ENCODE measurements at regions not wholly inside any gene's neighbourhood (a gene's known extent, or its start where the extent isn't known, plus 50 kb on each side); places are given as distances from the start of the nearest gene placed in this dataset.

DNA sequence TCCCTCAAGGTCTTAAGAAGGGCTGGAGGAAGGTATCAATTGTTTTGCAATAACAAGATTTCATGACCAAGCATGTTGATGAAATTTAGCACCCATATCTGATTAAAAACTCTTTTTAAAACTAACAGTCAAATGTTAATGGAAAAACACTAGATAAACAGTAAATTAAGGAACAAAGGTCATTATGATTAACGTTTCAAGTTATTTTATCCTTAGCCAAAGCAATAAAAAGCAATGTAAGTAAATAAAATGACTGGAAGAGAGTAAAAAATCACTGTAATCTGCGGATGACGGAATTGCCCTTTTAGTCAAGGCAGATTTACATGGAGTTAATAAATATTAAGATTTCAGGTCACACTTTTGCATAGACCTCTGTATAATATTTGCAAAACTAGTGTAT lies 179.5 kb upstream of the KLF6 start:
- TF ChIP-seq CTCF (IDR thresholded peaks at IDR 0.05; ENCODE audit: extremely low read depth, missing control alignments), result no peak
- no peak for DNase-seq (ENCODE audit: low spot score)

- TF ChIP-seq CTCF (IDR thresholded peaks at IDR 0.05; ENCODE audit: extremely low read depth, missing control alignments), result no peak
- no peak for DNase-seq (ENCODE audit: low spot score)
Measured at GRCh38 chr10:3963191-3963673, 178.2 kb upstream of the KLF6 start.

DNA sequence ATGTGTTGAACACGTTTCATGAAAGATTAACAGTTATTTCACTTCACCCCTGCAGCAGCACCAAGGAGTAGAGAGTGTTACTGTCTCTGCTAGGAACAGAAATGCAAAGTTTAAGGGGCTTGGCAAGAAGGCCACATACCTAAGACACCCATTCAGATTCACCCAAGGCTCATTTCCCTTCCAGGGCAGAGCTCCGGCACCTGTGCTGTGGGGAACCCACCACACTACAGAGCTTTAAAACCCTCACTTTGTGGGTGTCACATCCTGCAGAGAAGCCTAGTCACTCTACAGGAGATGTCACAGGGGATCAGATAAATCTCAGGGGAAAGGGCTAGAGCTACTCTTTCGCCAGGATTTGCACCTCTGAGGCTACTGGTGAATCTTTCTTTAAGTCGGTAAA lies 176.1 kb upstream of the KLF6 start:
- no peak for TF ChIP-seq CTCF (IDR thresholded peaks at IDR 0.05; ENCODE audit: extremely low read depth, missing control alignments)

GRCh38 chr10:3960496-3960895 lies 175.5 kb upstream of the KLF6 start:
- no peak for TF ChIP-seq CTCF (IDR thresholded peaks at IDR 0.05; ENCODE audit: extremely low read depth, missing control alignments)
- no peak for DNase-seq (ENCODE audit: low spot score)

More for the DNA sequence above, 176.1 kb upstream of the KLF6 start:
- no peak for DNase-seq (ENCODE audit: low spot score)

- no peak for DNase-seq (ENCODE audit: low spot score)
- no peak for TF ChIP-seq CTCF (IDR thresholded peaks at IDR 0.05; ENCODE audit: extremely low read depth, missing control alignments)
Measured at GRCh38 chr10:3959370-3960325, 174.6 kb upstream of the KLF6 start.

GRCh38 chr10:3958472-3958996 lies 173.5 kb upstream of the KLF6 start:
- TF ChIP-seq CTCF (IDR thresholded peaks at IDR 0.05; ENCODE audit: extremely low read depth, missing control alignments), result no peak

DNA sequence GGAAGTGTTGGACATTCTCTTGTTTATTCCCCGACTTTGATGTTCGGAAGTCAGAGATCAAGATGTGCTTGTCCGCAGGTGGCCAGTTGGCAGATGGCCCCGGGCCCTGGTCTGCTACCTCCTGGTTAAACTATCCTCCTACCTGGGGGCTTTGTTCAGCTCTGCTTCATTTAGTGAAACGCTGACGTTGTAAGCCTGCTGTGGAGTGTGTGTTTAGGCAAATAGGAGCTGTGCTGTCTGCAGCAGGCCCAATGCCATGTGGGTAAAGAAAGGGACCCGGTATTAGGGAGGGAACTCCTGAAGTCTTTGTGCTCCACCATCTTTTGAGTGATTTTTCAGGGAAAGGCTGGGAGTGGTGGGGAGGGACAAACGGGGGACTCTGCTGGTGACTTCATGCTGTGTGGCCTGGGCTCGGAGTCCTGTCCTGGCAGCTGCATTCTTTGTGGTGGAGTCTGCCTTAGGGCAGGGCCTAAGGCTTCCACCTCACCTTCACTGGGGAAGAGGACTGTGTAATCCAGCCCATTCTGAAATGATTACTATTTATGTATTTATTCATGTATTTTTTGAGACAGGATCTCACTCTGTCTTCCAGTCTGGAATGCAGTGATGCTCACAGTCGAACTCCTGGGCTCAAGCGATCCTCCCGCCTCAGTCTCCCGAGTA lies 171.1 kb upstream of the KLF6 start:
- no peak for TF ChIP-seq CTCF (IDR thresholded peaks at IDR 0.05; ENCODE audit: extremely low read depth, missing control alignments)
- DNase-seq (ENCODE audit: low spot score), result no peak

More at GRCh38 chr10:3958472-3958996, 173.5 kb upstream of the KLF6 start:
- no peak for DNase-seq (ENCODE audit: low spot score)

Data from GM20000 (cell line).